ENCODE measurements at regions not wholly inside any gene's neighbourhood (a gene's known extent, or its start where the extent isn't known, plus 50 kb on each side); places are given as distances from the start of the nearest gene placed in this dataset.

DNA sequence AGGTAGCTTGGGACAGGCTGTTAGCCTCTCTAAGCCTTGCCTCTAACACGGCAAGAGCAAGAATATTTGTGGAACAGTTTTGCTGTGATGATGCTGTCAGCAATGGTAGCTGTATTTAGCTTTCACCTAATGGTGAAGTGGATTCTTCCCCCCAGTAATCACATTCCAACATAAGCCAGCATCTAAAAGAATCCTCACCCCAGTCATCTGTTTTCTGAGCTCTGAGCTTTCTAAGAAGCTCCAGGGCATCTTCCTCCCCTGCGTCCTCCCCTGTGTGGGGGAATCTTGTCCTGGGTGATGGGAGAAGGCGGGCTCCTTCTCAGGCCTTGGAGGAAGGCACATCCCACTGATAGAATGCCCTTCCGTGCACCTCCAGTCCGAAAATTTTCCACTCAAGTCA is 367.6 kb downstream of the BRD1 start:
- no peak overlapping the region for H3K4me2 ChIP-seq (ENCODE audit: low read depth, low read length)
- H3K9me3 ChIP-seq (replicated peaks; ENCODE audit: insufficient read depth, low read length): no peaks in the 10 kb centered on the region
- no peaks in the 10 kb centered on the region for H3F3A ChIP-seq (ENCODE audit: insufficient read depth, low read length)
- no peaks in the 10 kb centered on the region for H3K4me1 ChIP-seq (ENCODE audit: low read length)
- H3K27me3 ChIP-seq (replicated peaks; ENCODE audit: insufficient read depth, low read length): no peaks in the 10 kb centered on the region
- no peak overlapping the region for H2AFZ ChIP-seq (ENCODE audit: low read length)
- H3K4me3 ChIP-seq (ENCODE audit: low read length): no peak overlapping the region
- H3K36me3 ChIP-seq (replicated peaks; ENCODE audit: insufficient read depth, low read length): no peaks in the 10 kb centered on the region
- H3K79me2 ChIP-seq (ENCODE audit: low read length): no peaks in the 10 kb centered on the region
- no peaks in the 10 kb centered on the region for H3K9me2 ChIP-seq (replicated peaks; ENCODE audit: insufficient read depth, low read length)
- no peaks in the 10 kb centered on the region for H4K20me1 ChIP-seq (ENCODE audit: insufficient read depth, low read length)
- DNase-seq: no peak
- no peak overlapping the region for H3K27ac ChIP-seq (ENCODE audit: low read length)
- H3K9ac ChIP-seq (ENCODE audit: low read length): no peak overlapping the region
- TF ChIP-seq EZH2phosphoT487 (IDR thresholded peaks at IDR 0.05; ENCODE audit: low read length): no peak
- no peak for TF ChIP-seq CTCF (IDR thresholded peaks at IDR 0.05; ENCODE audit: low read length)
- no peak for TF ChIP-seq EZH2 (optimal IDR thresholded peaks at IDR 0.05; ENCODE audit: low read depth, low read length)

GRCh38 chr22:49458708-49459099 is 369.0 kb downstream of the BRD1 start:
- Histone ChIP-seq H3K4me2 (ENCODE audit: low read depth, low read length) (no peak overlapping the region), H4K20me1 (ENCODE audit: insufficient read depth, low read length) (no peaks in the 10 kb centered on the region), H3K4me3 (ENCODE audit: low read length) (no peak overlapping the region), H3F3A (ENCODE audit: insufficient read depth, low read length) (no peaks in the 10 kb centered on the region), H3K79me2 (ENCODE audit: low read length) (no peaks in the 10 kb centered on the region), H3K9ac (ENCODE audit: low read length) (no peak overlapping the region), H3K9me2 (replicated peaks; ENCODE audit: insufficient read depth, low read length) (no peaks in the 10 kb centered on the region), H3K27me3 (replicated peaks; ENCODE audit: insufficient read depth, low read length) (no peaks in the 10 kb centered on the region), H3K27ac (ENCODE audit: low read length) (no peak overlapping the region), H3K9me3 (replicated peaks; ENCODE audit: insufficient read depth, low read length) (no peaks in the 10 kb centered on the region), H3K4me1 (ENCODE audit: low read length) (no peaks in the 10 kb centered on the region), H3K36me3 (replicated peaks; ENCODE audit: insufficient read depth, low read length) (no peaks in the 10 kb centered on the region), H2AFZ (ENCODE audit: low read length) (no peak overlapping the region)
- TF ChIP-seq CTCF (IDR thresholded peaks at IDR 0.05; ENCODE audit: low read length): no peak
- no peak for TF ChIP-seq EZH2phosphoT487 (IDR thresholded peaks at IDR 0.05; ENCODE audit: low read length)
- no peak for DNase-seq

DNA sequence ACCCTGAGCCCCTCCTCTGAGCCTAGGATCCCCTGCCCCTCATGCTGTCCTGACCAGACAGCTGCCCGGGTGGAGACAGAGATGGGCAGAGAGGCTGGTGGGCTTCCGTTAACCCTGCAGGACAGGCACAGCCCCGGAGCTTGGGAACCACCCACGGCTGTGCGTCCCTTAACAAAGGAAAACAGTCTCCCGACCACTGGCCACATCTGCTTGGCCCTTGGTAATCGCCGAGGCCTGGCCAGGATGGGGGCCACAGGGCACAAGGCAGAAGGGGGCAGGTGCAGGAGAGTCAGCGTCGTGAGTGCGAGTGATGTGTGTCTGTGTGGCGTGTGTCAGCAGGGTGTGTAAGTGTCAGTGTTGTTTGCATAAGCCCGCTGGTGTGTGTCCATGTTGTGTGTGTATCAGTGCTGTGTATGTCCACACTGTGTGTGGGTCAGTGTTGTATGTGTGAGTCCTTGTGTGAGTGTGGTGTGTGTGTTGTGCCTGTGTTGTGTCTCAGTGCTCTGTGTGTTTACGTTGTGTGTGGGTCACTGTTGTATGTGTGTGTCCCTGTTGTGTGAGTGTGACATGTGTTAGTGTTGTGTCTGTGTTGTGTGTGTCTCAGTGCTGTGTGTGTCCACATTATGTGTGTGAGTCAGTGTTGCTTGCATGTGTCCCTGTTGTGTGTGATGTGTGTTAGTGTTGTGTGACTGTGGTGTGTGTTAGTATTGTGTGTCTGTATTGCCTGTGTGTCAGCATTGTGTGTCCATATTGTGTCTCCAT is 369.5 kb downstream of the BRD1 start:
- H3K9me3 ChIP-seq (replicated peaks; ENCODE audit: insufficient read depth, low read length): no peaks in the 10 kb centered on the region
- no peaks in the 10 kb centered on the region for H3F3A ChIP-seq (ENCODE audit: insufficient read depth, low read length)
- TF ChIP-seq EZH2phosphoT487 (IDR thresholded peaks at IDR 0.05; ENCODE audit: low read length) (no peak), EZH2 (optimal IDR thresholded peaks at IDR 0.05; ENCODE audit: low read depth, low read length) (no peak), CTCF (IDR thresholded peaks at IDR 0.05; ENCODE audit: low read length) (no peak)
- H2AFZ ChIP-seq (ENCODE audit: low read length): no peak overlapping the region
- no peak overlapping the region for H3K4me3 ChIP-seq (ENCODE audit: low read length)
- H3K4me1 ChIP-seq (ENCODE audit: low read length): no peaks in the 10 kb centered on the region
- H3K27ac ChIP-seq (ENCODE audit: low read length): no peak overlapping the region
- H4K20me1 ChIP-seq (ENCODE audit: insufficient read depth, low read length): no peaks in the 10 kb centered on the region
- no peak overlapping the region for H3K4me2 ChIP-seq (ENCODE audit: low read depth, low read length)
- no peaks in the 10 kb centered on the region for H3K27me3 ChIP-seq (replicated peaks; ENCODE audit: insufficient read depth, low read length)
- no peaks in the 10 kb centered on the region for H3K79me2 ChIP-seq (ENCODE audit: low read length)
- H3K9ac ChIP-seq (ENCODE audit: low read length): no peak overlapping the region
- DNase-seq: no peak
- H3K9me2 ChIP-seq (replicated peaks; ENCODE audit: insufficient read depth, low read length): no peaks in the 10 kb centered on the region
- no peaks in the 10 kb centered on the region for H3K36me3 ChIP-seq (replicated peaks; ENCODE audit: insufficient read depth, low read length)

Measured in MM.1S (cell line).